ENCODE measurements at regions not wholly inside any gene's neighbourhood (a gene's known extent, or its start where the extent isn't known, plus 50 kb on each side); places are given as distances from the start of the nearest gene placed in this dataset.

GRCh38 chr14:94906991-94907587 is 137.2 kb upstream of the GSC start:
- peaks cover 0 to 3% (median 0%) of the 10 kb centered on the region in 4 donors for H3K9me3 ChIP-seq
- H3K27ac ChIP-seq, result no peak overlapping the region
- H3K4me1 ChIP-seq, result peaks cover 0 to 9% (median 3%) of the 10 kb centered on the region in 4 donors
- H3K36me3 ChIP-seq, result no peaks in the 10 kb centered on the region
- DNase-seq, result peak; percentile 45
- H3K27me3 ChIP-seq, result no peaks in the 10 kb centered on the region
- H3K4me3 ChIP-seq, result no peak overlapping the region
- TF ChIP-seq EP300 (IDR thresholded peaks at IDR 0.05) (no peak), POLR2A (IDR thresholded peaks at IDR 0.05) (no peak), POLR2AphosphoS5 (IDR thresholded peaks at IDR 0.05) (no peak), CTCF (IDR thresholded peaks at IDR 0.05) (no peak)
- 79 to 81% methylated on average over 6 of the region's 6 CpGs for WGBS, 2 donors
- intact Hi-C loops (cut with DNase I), result loop anchor here (10.0 kb wide), 1 partner anchor 188 kb away; no protein-coding TSS in a partner anchor

DNA sequence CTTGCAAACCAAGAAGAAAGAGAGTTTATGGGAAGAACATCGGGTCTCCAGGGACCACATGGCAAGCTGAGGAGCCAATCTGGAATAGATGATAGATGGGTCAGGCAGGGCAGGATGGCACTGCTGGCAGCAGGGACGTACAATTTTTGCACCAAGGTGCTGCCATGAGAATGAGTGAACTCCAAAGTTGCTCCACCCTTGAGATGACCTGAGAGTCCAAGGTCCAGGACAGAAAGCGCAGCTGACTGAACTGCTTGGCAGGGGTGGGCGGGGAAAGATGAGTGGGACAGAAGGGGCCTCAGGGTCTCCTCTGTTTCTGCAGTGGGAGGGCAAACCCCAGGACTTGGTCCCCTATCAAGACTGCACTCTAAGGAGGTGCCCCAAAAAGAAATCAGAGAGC is 136.7 kb upstream of the GSC start:
- peak; percentile 20 for DNase-seq
- Histone ChIP-seq H3K27me3 (no peaks in the 10 kb centered on the region), H3K36me3 (no peaks in the 10 kb centered on the region), H3K9me3 (peaks cover 0 to 3% (median 0%) of the 10 kb centered on the region in 4 donors), H3K4me1 (peaks cover 0 to 9% (median 3%) of the 10 kb centered on the region in 4 donors), H3K4me3 (no peak overlapping the region), H3K27ac (no peak overlapping the region)
- WGBS, 2 donors, result 72 to 88% methylated on average over 4 of the region's 4 CpGs
- no peak for TF ChIP-seq POLR2AphosphoS5 (IDR thresholded peaks at IDR 0.05)
- no peak for TF ChIP-seq EP300 (IDR thresholded peaks at IDR 0.05)
- TF ChIP-seq CTCF (IDR thresholded peaks at IDR 0.05), result no peak
- no peak for TF ChIP-seq POLR2A (IDR thresholded peaks at IDR 0.05)
- intact Hi-C loops (cut with DNase I), result loop anchor here (10.0 kb wide), 1 partner anchor 188 kb away; no protein-coding TSS in a partner anchor

DNA sequence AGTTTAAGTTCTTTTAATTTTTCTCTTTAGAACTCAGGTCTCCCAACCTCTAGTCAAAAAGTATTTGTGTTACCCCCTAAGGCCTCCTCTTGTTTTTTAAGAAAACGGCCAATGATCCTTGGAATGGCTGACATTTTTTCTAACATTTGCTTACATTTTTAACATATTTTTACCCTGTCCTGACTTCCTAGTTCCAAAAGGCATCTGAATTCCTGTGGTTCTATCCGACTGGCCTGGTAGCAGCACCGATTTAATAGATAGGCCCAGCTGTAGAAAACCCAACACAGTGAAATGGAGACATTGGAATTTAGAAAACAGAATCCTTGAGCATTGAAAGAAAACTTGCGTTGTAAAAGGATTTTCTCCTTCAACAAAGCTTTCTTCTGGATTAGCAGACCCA is 134.7 kb upstream of the GSC start:
- Histone ChIP-seq H3K27ac (no peak overlapping the region), H3K4me1 (peaks cover 0 to 9% (median 3%) of the 10 kb centered on the region in 4 donors), H3K4me3 (no peak overlapping the region), H3K36me3 (no peaks in the 10 kb centered on the region), H3K27me3 (no peaks in the 10 kb centered on the region), H3K9me3 (no peaks in the 10 kb centered on the region)
- no peak for DNase-seq
- TF ChIP-seq POLR2AphosphoS5 (IDR thresholded peaks at IDR 0.05), result no peak
- TF ChIP-seq EP300 (IDR thresholded peaks at IDR 0.05), result no peak
- no peak for TF ChIP-seq CTCF (IDR thresholded peaks at IDR 0.05)
- TF ChIP-seq POLR2A (IDR thresholded peaks at IDR 0.05), result no peak
- WGBS, 2 donors, result 58 to 67% methylated on average over 4 of the region's 4 CpGs
- intact Hi-C loops (cut with DNase I), result loop anchor here (10.0 kb wide), 1 partner anchor 190 kb away; no protein-coding TSS in a partner anchor

DNA sequence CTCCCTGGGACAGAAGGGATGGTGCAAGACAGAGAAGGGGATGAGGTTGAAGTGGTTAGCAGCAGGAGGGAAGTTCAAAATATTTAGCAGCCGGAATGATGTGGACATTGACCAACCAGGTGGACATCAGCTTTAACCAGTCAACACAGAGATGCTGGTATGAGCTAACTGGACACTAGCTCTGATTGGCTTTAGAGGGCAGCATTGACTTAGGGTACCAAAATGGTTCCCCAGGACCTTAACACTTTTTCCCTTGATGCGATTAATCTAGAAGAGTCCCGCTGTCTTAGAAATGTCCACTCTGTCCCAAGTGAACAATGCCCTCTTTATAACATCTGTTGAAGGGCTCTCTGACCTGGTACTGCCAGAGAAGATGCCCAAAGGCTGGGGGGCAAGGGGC is 134.0 kb upstream of the GSC start:
- peak; percentile 0 for DNase-seq
- 79 to 81% methylated on average over 3 of the region's 3 CpGs for WGBS, 2 donors

More for the DNA sequence above, 134.0 kb upstream of the GSC start:
- no peak overlapping the region for H3K4me3 ChIP-seq
- no peaks in the 10 kb centered on the region for H3K9me3 ChIP-seq
- no peak overlapping the region for H3K27ac ChIP-seq
- no peak for TF ChIP-seq EP300 (IDR thresholded peaks at IDR 0.05)
- peak in 1 of 4 experiments; percentile 26 for TF ChIP-seq CTCF (IDR thresholded peaks at IDR 0.05)
- TF ChIP-seq POLR2AphosphoS5 (IDR thresholded peaks at IDR 0.05), result no peak
- no peak for TF ChIP-seq POLR2A (IDR thresholded peaks at IDR 0.05)
- H3K4me1 ChIP-seq, result peaks cover 0 to 9% (median 3%) of the 10 kb centered on the region in 4 donors
- intact Hi-C loops (cut with DNase I), result loop anchor here (10.0 kb wide), 1 partner anchor 191 kb away; no protein-coding TSS in a partner anchor
- H3K36me3 ChIP-seq, result no peaks in the 10 kb centered on the region
- no peaks in the 10 kb centered on the region for H3K27me3 ChIP-seq
